ENCODE measurements at regions not wholly inside any gene's neighbourhood (a gene's known extent, or its start where the extent isn't known, plus 50 kb on each side); places are given as distances from the start of the nearest gene placed in this dataset.

GRCh38 chr2:52288596-52288995 is 1256.7 kb upstream of the NRXN1 start:
- H3K27ac ChIP-seq, result no peak overlapping the region
- H3K9me3 ChIP-seq, result peaks cover 0 to 2% (median 0%) of the 10 kb centered on the region in 11 donors
- H3K27me3 ChIP-seq, result no peaks in the 10 kb centered on the region
- no peaks in the 10 kb centered on the region for H3K36me3 ChIP-seq
- TF ChIP-seq, protein P1, sequence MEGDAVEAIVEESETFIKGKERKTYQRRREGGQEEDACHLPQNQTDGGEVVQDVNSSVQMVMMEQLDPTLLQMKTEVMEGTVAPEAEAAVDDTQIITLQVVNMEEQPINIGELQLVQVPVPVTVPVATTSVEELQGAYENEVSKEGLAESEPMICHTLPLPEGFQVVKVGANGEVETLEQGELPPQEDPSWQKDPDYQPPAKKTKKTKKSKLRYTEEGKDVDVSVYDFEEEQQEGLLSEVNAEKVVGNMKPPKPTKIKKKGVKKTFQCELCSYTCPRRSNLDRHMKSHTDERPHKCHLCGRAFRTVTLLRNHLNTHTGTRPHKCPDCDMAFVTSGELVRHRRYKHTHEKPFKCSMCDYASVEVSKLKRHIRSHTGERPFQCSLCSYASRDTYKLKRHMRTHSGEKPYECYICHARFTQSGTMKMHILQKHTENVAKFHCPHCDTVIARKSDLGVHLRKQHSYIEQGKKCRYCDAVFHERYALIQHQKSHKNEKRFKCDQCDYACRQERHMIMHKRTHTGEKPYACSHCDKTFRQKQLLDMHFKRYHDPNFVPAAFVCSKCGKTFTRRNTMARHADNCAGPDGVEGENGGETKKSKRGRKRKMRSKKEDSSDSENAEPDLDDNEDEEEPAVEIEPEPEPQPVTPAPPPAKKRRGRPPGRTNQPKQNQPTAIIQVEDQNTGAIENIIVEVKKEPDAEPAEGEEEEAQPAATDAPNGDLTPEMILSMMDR (IDR thresholded peaks at IDR 0.05), result no peak
- ATAC-seq (no peak), DNase-seq (no peak)
- no peaks in the 10 kb centered on the region for H3K4me1 ChIP-seq
- intact Hi-C loops (cut with DNase I), result no loop called here
- H3K4me3 ChIP-seq, result no peak overlapping the region

DNA sequence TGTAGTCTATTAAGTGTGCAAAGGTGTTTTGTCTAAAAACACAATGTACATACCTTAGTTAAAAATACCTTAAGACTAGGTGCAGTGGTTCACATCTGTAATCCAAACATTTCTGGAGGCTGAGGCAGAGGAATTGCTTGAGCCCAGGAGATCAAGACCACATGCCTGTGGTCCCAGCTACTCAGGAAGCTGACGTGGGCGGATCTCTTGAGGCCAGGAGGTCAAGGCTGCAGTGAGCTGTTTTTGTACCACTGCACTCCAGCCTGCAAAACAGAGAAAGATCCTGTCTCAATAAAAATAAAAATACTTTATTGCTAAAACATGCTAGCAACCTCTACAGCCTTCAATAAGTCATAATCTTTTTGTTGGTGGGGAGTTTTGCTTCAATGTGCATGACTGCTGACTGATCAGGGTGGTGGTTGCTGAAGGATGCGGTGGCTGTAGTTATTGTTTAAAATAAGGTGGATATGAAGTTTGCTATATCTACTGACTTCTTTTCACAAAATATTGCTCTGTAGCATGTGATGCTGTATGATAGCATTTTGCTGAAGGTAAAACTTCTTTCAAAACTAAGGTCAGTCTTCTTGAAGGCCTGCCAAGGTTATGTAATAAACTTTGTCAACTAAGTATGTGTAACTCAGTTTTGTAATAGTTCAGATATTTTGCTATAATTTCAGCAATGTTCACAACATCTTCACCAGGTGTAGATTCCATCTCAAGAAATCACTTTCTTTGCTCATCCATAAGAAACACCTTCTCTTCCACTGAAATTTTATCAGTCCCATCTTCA is 1238.0 kb upstream of the NRXN1 start:
- H3K27me3 ChIP-seq, result no peaks in the 10 kb centered on the region
- DNase-seq (no peak), ATAC-seq (no peak)
- intact Hi-C loops (cut with DNase I), result no loop called here
- H3K4me3 ChIP-seq, result no peak overlapping the region
- TF ChIP-seq, protein P1 (IDR thresholded peaks at IDR 0.05), result no peak
- no peaks in the 10 kb centered on the region for H3K4me1 ChIP-seq
- H3K27ac ChIP-seq, result no peak overlapping the region
- H3K36me3 ChIP-seq, result no peaks in the 10 kb centered on the region
- 63 to 74% methylated on average over 3 of the region's 3 CpGs for WGBS, 2 donors
- H3K9me3 ChIP-seq, result peaks cover 0 to 30% (median 10%) of the 10 kb centered on the region in 11 donors

GRCh38 chr2:52264911-52265310 is 1233.0 kb upstream of the NRXN1 start:
- no peak overlapping the region for H3K27ac ChIP-seq
- no peak for ATAC-seq

GRCh38 chr2:52264488-52264887 is 1232.6 kb upstream of the NRXN1 start:
- 90 to 95% methylated on average over 3 of the region's 3 CpGs for WGBS, 2 donors
- no peak for DNase-seq
- H3K36me3 ChIP-seq, result no peaks in the 10 kb centered on the region
- peaks cover 0 to 5% (median 0%) of the 10 kb centered on the region in 11 donors for H3K9me3 ChIP-seq
- intact Hi-C loops (cut with DNase I), result no loop called here
- ATAC-seq, result no peak
- no peak overlapping the region for H3K27ac ChIP-seq
- H3K4me3 ChIP-seq, result no peak overlapping the region
- H3K27me3 ChIP-seq, result no peaks in the 10 kb centered on the region
- TF ChIP-seq, protein P1 (IDR thresholded peaks at IDR 0.05), result no peak
- H3K4me1 ChIP-seq, result no peaks in the 10 kb centered on the region

More at GRCh38 chr2:52264911-52265310, 1233.0 kb upstream of the NRXN1 start:
- WGBS, 2 donors, result 68 to 85% methylated on average over 2 of the region's 2 CpGs
- Histone ChIP-seq H3K4me3 (no peak overlapping the region), H3K36me3 (no peaks in the 10 kb centered on the region), H3K9me3 (peaks cover 0 to 7% (median 0%) of the 10 kb centered on the region in 11 donors), H3K4me1 (no peaks in the 10 kb centered on the region), H3K27me3 (no peaks in the 10 kb centered on the region)
- no peak for DNase-seq
- intact Hi-C loops (cut with DNase I), result no loop called here
- TF ChIP-seq, protein P1 (IDR thresholded peaks at IDR 0.05), result no peak
